ENCODE measurements at regions not wholly inside any gene's neighbourhood (a gene's known extent, or its start where the extent isn't known, plus 50 kb on each side); places are given as distances from the start of the nearest gene placed in this dataset.
A peak's percentile ranks its signal among the peaks of the same experiment; 100 is the strongest.

GRCh38 chr10:110394296-110394695 is 89.6 kb upstream of the SMNDC1 start:
- Histone ChIP-seq H3K4me3 (ENCODE audit: control insufficient read depth in 1 of 2, extremely low read depth in 1 of 2, low read length in 1 of 2) (no peak overlapping the region), H3K27me3 (replicated peaks in 1 of 2; ENCODE audit: control insufficient read depth in 2 of 2, extremely low read depth in 1 of 2, insufficient read depth in 2 of 2, low read length in 1 of 2) (peaks cover 0 to 8% of the 10 kb centered on the region in 2 experiments), H3K9me3 (no peaks in the 10 kb centered on the region), H3K27ac (ENCODE audit: low read length) (no peak overlapping the region), H3K4me1 (ENCODE audit: control insufficient read depth in 1 of 2, extremely low read depth in 1 of 2, insufficient read depth in 2 of 2, low read length in 2 of 2) (peaks cover 0 to 5% of the 10 kb centered on the region in 2 experiments), H3K36me3 (ENCODE audit: control insufficient read depth in 2 of 2, extremely low read depth in 1 of 2, insufficient read depth in 1 of 2, low read length in 1 of 2) (no peaks in the 10 kb centered on the region)
- Mint-ChIP-seq H3K4me1 (peaks cover 0 to 10% (median 6%) of the 10 kb centered on the region in 3 donors), H3K4me3 (no peak overlapping the region), H3K9me3 (no peaks in the 10 kb centered on the region), H3K27ac (no peak overlapping the region), H3K36me3 (no peaks in the 10 kb centered on the region), H3K27me3 (peaks cover 2 to 6% of the 10 kb centered on the region in 2 donors)
- DNase-seq (no peak), ATAC-seq (replicated peaks in 1 of 4) (no peak)
- 89% methylated on average over 4 of the region's 8 CpGs for WGBS (ENCODE audit: insufficient coverage)
- ChIA-PET CTCF (no interaction called here), POLR2A (interaction anchor here in 1 of 2 donors (0.6 kb wide), 1 partner anchor 312 kb away, joined by 3 read pairs; no protein-coding TSS in a partner anchor)

DNA sequence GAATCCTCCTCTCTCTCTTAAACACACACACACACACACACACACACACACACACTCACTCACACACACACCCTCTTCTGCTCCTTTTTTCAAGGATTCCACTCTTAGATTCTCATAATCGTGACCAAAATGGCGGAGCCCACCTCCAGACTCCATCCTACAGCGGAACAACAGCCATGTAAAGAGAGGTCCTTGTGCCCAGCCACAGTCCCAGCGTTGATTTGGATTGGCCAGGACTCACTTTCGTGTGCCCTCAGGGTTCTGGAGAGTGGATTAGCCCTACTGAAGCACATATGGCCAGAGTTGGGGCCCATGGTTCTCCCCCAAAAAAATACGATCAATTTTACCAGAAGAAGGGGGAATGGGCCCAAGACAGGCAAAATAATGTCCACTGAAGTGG is 90.2 kb upstream of the SMNDC1 start:
- Histone ChIP-seq H3K4me3 (ENCODE audit: control insufficient read depth in 1 of 2, extremely low read depth in 1 of 2, low read length in 1 of 2) (no peak overlapping the region), H3K9me3 (no peaks in the 10 kb centered on the region), H3K4me1 (ENCODE audit: control insufficient read depth in 1 of 2, extremely low read depth in 1 of 2, insufficient read depth in 2 of 2, low read length in 2 of 2) (peaks cover 0 to 5% of the 10 kb centered on the region in 2 experiments), H3K27me3 (replicated peaks in 1 of 2; ENCODE audit: control insufficient read depth in 2 of 2, extremely low read depth in 1 of 2, insufficient read depth in 2 of 2, low read length in 1 of 2) (peaks cover 0 to 8% of the 10 kb centered on the region in 2 experiments), H3K27ac (ENCODE audit: low read length) (no peak overlapping the region), H3K36me3 (ENCODE audit: control insufficient read depth in 2 of 2, extremely low read depth in 1 of 2, insufficient read depth in 1 of 2, low read length in 1 of 2) (no peaks in the 10 kb centered on the region)
- 92% methylated on average over 2 of the region's 6 CpGs for WGBS (ENCODE audit: insufficient coverage)
- no peak for ATAC-seq (replicated peaks in 1 of 4)
- Mint-ChIP-seq H3K4me3 (no peak overlapping the region), H3K4me1 (peaks cover 0 to 9% (median 6%) of the 10 kb centered on the region in 3 donors), H3K27ac (no peak overlapping the region), H3K27me3 (peaks cover 2 to 6% of the 10 kb centered on the region in 2 donors), H3K36me3 (no peaks in the 10 kb centered on the region), H3K9me3 (no peaks in the 10 kb centered on the region)
- ChIA-PET CTCF (no interaction called here), POLR2A (no interaction called here)
- no peak for DNase-seq

DNA sequence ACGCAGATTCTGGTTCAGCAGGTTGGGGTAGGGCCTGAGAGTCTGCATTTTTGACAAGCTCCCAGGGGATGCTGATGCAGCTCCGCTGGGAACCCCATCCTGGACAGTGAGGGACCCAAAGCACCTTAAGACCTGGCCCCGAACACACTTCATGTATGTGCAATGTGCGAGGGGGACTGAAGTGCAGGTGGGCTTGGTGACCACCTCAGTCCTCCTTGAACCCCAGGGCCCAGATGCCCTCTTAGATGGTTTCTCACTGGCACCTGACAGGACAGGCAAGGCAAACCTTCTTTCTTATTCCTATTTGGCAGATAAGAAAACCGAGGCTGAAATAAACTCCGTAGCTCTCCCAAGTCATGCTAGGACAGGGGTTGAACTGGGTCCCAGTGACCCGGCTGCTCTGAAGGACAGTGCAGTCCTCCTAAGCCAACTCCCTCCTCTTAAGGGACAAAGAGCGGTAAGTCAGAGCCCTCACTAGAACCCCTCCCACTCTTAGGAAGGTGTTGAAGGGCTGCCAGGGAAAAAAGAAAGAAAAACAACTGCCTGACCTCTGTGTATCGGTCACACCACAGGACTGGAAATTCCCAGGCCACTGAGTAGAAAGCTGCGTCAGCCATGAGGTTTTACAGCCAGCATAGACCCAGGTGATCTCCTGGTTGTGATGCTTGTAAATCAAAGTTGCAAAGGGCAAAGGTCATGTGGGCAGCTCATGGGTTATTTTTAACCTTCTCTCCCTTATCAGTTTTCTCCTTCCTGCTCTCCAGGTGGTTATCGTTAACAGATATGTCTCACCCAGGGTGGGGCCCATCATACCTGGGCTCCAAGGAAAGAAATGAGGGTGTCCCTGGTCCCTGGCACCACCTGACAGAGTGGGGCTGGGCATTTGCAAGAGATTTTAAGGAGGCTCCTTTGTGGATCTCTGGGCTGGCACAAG is 90.9 kb upstream of the SMNDC1 start:
- H3K4me3 Mint-ChIP-seq = no peak overlapping the region
- H3K27ac ChIP-seq (ENCODE audit: low read length) = no peak overlapping the region
- peaks cover 2 to 6% of the 10 kb centered on the region in 2 donors for H3K27me3 Mint-ChIP-seq
- ATAC-seq (replicated peaks in 1 of 4) (peak in 1 of 4 experiments; percentile 74), DNase-seq (peak in 3 of 35 experiments; percentile 3 to 56 (median 13))
- no peaks in the 10 kb centered on the region for H3K36me3 Mint-ChIP-seq
- WGBS (ENCODE audit: insufficient coverage) = 49% methylated on average over 4 of the region's 11 CpGs
- H3K9me3 Mint-ChIP-seq = no peaks in the 10 kb centered on the region
- H3K27me3 ChIP-seq (replicated peaks in 1 of 2; ENCODE audit: control insufficient read depth in 2 of 2, extremely low read depth in 1 of 2, insufficient read depth in 2 of 2, low read length in 1 of 2) = peaks cover 0 to 8% of the 10 kb centered on the region in 2 experiments
- no peak overlapping the region for H3K4me3 ChIP-seq (ENCODE audit: control insufficient read depth in 1 of 2, extremely low read depth in 1 of 2, low read length in 1 of 2)
- no peak overlapping the region for H3K27ac Mint-ChIP-seq
- ChIA-PET POLR2A (no interaction called here), CTCF (no interaction called here)
- peaks cover 0 to 5% of the 10 kb centered on the region in 2 experiments for H3K4me1 ChIP-seq (ENCODE audit: control insufficient read depth in 1 of 2, extremely low read depth in 1 of 2, insufficient read depth in 2 of 2, low read length in 2 of 2)
- no peaks in the 10 kb centered on the region for H3K36me3 ChIP-seq (ENCODE audit: control insufficient read depth in 2 of 2, extremely low read depth in 1 of 2, insufficient read depth in 1 of 2, low read length in 1 of 2)
- peaks cover 0 to 8% (median 6%) of the 10 kb centered on the region in 3 donors for H3K4me1 Mint-ChIP-seq
- H3K9me3 ChIP-seq = no peaks in the 10 kb centered on the region

DNA sequence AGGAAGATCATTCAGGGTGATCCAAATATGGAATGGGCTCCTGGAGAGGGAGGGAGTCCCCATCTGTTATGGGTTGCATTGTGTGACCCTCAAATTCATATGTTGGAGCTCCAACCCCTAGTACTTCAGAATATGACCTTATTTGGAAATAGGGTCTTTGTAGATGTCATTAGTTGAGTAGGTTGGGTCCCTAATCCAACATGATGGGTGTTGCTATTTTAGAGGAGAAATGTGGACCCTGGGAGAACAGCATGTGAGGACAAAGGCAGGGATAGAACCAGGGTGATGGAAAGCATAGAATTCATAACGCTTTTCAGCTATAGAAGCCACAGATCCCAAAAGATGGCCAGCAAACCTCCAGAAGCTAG is 91.5 kb upstream of the SMNDC1 start:
- ATAC-seq (replicated peaks in 1 of 4) (no peak), DNase-seq (no peak)
- Histone ChIP-seq H3K36me3 (ENCODE audit: control insufficient read depth in 2 of 2, extremely low read depth in 1 of 2, insufficient read depth in 1 of 2, low read length in 1 of 2) (no peaks in the 10 kb centered on the region), H3K27me3 (replicated peaks in 1 of 2; ENCODE audit: control insufficient read depth in 2 of 2, extremely low read depth in 1 of 2, insufficient read depth in 2 of 2, low read length in 1 of 2) (peaks cover 0 to 9% of the 10 kb centered on the region in 2 experiments), H3K4me3 (ENCODE audit: control insufficient read depth in 1 of 2, extremely low read depth in 1 of 2, low read length in 1 of 2) (no peak overlapping the region), H3K4me1 (ENCODE audit: control insufficient read depth in 1 of 2, extremely low read depth in 1 of 2, insufficient read depth in 2 of 2, low read length in 2 of 2) (peaks cover 0 to 5% of the 10 kb centered on the region in 2 experiments), H3K27ac (ENCODE audit: low read length) (no peak overlapping the region), H3K9me3 (no peaks in the 10 kb centered on the region)
- no peaks in the 10 kb centered on the region for H3K9me3 Mint-ChIP-seq
- no peak overlapping the region for H3K4me3 Mint-ChIP-seq
- POLR2A ChIA-PET = no interaction called here
- no peaks in the 10 kb centered on the region for H3K36me3 Mint-ChIP-seq
- no CpG with 5 or more reads among the region's 1 CpG for WGBS (ENCODE audit: insufficient coverage)
- CTCF ChIA-PET = no interaction called here
- peaks cover 0 to 8% (median 6%) of the 10 kb centered on the region in 3 donors for H3K4me1 Mint-ChIP-seq
- no peak overlapping the region for H3K27ac Mint-ChIP-seq
- H3K27me3 Mint-ChIP-seq = peaks cover 2 to 6% of the 10 kb centered on the region in 2 donors

GRCh38 chr10:110397856-110398255 is 93.1 kb upstream of the SMNDC1 start:
- Mint-ChIP-seq H3K9me3 (no peaks in the 10 kb centered on the region), H3K4me3 (no peak overlapping the region), H3K27ac (no peak overlapping the region), H3K36me3 (no peaks in the 10 kb centered on the region), H3K4me1 (peaks cover 0 to 8% (median 6%) of the 10 kb centered on the region in 3 donors), H3K27me3 (peaks cover 2 to 6% of the 10 kb centered on the region in 2 donors)
- ChIA-PET POLR2A (no interaction called here), CTCF (interaction anchor here in 1 of 2 donors (1.1 kb wide), 1 partner anchor 43 kb away, joined by 3 read pairs; no protein-coding TSS in a partner anchor)
- Histone ChIP-seq H3K27me3 (replicated peaks in 1 of 2; ENCODE audit: control insufficient read depth in 2 of 2, extremely low read depth in 1 of 2, insufficient read depth in 2 of 2, low read length in 1 of 2) (peaks cover 0 to 12% of the 10 kb centered on the region in 2 experiments), H3K9me3 (no peaks in the 10 kb centered on the region), H3K36me3 (ENCODE audit: control insufficient read depth in 2 of 2, extremely low read depth in 1 of 2, insufficient read depth in 1 of 2, low read length in 1 of 2) (no peaks in the 10 kb centered on the region), H3K4me3 (ENCODE audit: control insufficient read depth in 1 of 2, extremely low read depth in 1 of 2, low read length in 1 of 2) (no peak overlapping the region), H3K27ac (ENCODE audit: low read length) (no peak overlapping the region), H3K4me1 (ENCODE audit: control insufficient read depth in 1 of 2, extremely low read depth in 1 of 2, insufficient read depth in 2 of 2, low read length in 2 of 2) (peaks cover 0 to 5% of the 10 kb centered on the region in 2 experiments)
- DNase-seq (no peak), ATAC-seq (replicated peaks in 1 of 4) (no peak)
- WGBS (ENCODE audit: insufficient coverage) = no CpG with 5 or more reads among the region's 3 CpGs

DNA sequence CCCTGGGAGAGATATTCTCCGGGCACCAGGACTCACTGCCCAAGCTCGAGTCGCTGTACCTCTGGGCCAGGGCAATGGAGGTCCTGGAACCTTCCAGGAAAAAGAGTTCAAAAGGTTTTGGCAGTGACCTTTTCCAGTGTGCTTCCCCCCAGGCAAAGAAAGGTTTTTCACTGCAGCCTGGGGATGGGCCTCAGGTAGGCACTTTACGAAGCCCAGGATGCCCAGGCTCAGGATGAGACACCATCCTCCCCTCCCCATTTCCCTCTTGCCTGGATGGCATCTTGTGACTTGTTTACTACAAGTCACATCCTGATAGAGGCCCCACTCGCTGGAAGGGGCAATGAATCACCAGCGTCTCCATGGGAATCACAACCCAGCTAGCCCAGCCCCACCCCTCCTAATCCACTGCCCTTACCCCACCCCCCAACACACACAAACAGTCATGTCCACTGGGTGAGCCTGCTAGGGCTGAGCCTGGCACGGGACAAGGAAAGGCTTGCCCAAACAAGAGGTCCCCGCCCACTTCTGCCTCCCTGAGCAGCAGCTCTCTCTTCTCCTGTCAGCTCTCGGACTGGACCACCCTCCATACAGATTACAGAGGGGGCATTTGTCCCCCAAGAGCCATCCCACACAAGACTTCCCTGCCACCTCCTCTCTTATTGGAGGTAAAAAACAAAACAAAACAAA is 93.8 kb upstream of the SMNDC1 start:
- no peak overlapping the region for H3K4me3 Mint-ChIP-seq
- POLR2A ChIA-PET = no interaction called here
- no peak overlapping the region for H3K27ac Mint-ChIP-seq
- Histone ChIP-seq H3K9me3 (no peaks in the 10 kb centered on the region), H3K27me3 (replicated peaks in 1 of 2; ENCODE audit: control insufficient read depth in 2 of 2, extremely low read depth in 1 of 2, insufficient read depth in 2 of 2, low read length in 1 of 2) (peaks cover 0 to 9% of the 10 kb centered on the region in 2 experiments), H3K4me1 (ENCODE audit: control insufficient read depth in 1 of 2, extremely low read depth in 1 of 2, insufficient read depth in 2 of 2, low read length in 2 of 2) (peaks cover 0 to 5% of the 10 kb centered on the region in 2 experiments), H3K27ac (ENCODE audit: low read length) (no peak overlapping the region), H3K4me3 (ENCODE audit: control insufficient read depth in 1 of 2, extremely low read depth in 1 of 2, low read length in 1 of 2) (no peak overlapping the region), H3K36me3 (ENCODE audit: control insufficient read depth in 2 of 2, extremely low read depth in 1 of 2, insufficient read depth in 1 of 2, low read length in 1 of 2) (no peaks in the 10 kb centered on the region)
- 83% methylated on average over 8 of the region's 9 CpGs for WGBS (ENCODE audit: insufficient coverage)
- peaks cover 2% of the 10 kb centered on the region in 2 donors for H3K27me3 Mint-ChIP-seq
- H3K36me3 Mint-ChIP-seq = no peaks in the 10 kb centered on the region
- ATAC-seq (replicated peaks in 1 of 4) = no peak
- CTCF ChIA-PET = interaction anchor here in 1 of 2 donors (1.1 kb wide), 1 partner anchor 43 kb away, joined by 3 read pairs; no protein-coding TSS in a partner anchor
- DNase-seq = no peak
- no peaks in the 10 kb centered on the region for H3K9me3 Mint-ChIP-seq
- peaks cover 0 to 8% (median 6%) of the 10 kb centered on the region in 3 donors for H3K4me1 Mint-ChIP-seq
